UCSD-AML1 (cell line): ENCODE measurements at regions not wholly inside any gene's neighbourhood (a gene's known extent, or its start where the extent isn't known, plus 50 kb on each side); places are given as distances from the start of the nearest gene placed in this dataset.

ENCODE experiments used
- DNase-seq: peaks from one replicate; lab custom pipeline; 2025; ENCODE audit not compliant: unreplicated experiment; lab: John Stamatoyannopoulos, UW

DNA sequence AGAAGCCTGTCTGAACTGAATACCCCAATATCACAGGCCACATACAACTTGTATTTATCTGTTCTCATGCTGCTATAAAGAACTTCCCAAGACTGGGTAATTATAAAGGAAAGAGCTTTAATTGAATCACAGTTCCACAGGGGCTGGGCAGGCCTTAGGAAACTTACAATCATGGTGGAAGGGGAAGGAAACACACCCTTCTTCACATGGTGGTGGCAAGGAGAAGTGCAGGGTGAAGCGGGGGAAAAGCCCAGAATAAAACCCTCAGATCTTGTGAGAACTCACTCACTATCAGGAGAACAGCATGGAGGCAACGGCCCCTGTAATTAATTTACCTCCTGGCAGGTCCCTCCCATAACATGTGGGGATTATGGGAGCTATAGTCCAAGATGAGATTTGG, 50.3 kb upstream of the FNDC1 start:
- no peak for DNase-seq

DNA sequence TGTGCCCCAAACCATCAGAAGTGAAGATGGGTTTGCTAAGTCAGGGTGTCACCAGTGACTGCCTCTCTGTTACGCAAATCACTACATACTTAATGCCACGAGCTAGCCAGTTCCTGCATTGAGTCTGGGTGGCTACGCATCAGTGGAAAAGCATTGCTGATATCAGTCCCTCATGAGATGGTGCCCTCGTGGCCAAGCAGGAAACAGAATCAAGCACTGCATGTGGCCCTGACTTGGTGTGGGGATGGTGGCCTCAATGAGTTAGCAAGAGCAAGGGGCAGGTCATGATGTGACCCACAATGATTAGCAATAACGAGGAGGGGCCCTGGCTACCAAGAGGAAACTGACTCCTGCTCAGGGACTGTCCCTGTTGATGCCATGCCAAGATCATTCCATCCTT, 51.6 kb upstream of the FNDC1 start:
- DNase-seq = no peak

DNA sequence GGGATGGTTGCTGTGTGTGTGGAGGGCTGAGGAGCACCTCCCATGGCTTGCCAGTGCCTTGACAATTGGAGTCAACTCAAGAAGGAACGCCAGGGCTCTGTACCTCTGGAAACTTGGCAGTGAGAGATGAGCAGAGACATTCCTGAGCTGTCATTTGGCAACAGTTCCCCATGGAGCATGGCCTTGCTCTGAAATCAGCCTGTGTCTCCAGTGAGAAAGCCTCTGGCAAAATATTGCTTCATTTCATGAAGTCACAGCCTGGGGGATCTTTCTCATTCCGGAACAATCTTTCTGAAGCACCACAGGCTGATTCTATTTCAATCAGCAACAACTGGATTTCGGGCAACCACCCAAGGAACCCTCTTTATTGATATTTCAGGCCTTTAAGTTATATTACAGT, 52.2 kb upstream of the FNDC1 start:
- no peak for DNase-seq

DNA sequence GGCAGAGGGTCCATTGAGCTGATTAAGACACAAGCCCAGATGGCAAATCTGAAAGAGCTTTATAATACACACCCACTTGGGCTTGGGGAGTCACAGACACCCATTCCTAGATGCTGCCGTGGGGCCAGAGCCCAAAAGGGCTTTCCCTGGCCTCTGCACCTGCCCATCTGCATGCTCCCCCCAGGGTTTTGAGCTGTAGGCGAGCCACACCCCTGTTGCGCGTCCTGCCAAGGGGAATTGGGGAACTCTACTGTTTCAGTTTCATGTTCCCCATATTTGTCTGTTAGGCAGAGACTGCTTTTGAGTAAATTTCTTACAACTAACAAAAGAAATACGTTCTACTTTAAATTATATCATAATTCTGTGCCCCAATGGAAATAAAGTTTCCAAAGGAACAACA, 52.9 kb upstream of the FNDC1 start:
- no peak for DNase-seq

DNA sequence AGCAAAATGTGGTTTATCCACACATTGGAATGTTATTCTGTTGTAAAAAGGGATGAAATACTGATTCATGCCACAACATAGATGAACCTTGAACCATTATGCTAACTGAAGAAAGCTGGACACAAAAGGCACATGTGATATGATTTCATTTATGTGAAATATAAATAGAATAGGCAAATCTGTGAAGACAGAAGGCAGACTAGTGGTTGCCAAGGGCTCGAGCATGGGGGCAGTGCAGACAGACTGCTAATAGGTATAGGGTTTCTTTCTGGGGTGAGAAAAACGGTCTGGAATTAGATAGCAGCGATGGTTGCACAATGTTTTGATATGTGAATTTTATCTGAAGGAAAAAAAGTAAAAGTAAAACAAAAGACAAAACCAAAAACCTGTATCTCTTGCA, 54.6 kb upstream of the FNDC1 start:
- DNase-seq = no peak

DNA sequence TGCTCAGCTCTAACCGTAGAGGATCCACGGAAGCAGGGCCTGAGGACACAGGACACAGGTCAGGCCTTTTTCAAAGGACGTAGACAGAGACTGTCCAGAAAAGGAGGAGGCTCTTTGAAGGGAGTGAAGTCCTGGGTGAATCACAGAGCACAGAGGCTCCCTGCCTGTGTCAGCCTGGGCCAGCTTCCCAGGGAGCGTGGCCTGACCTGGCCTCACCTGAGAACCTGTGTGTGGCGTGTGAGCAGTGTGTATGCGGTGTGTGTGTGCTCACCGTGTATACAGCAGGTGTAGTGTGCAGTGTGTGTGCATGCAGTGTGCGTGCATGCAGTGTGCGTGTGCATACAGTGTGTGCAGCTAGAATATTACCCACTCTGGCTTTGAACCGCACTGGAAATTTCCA, 56.0 kb upstream of the FNDC1 start:
- no peak for DNase-seq

DNA sequence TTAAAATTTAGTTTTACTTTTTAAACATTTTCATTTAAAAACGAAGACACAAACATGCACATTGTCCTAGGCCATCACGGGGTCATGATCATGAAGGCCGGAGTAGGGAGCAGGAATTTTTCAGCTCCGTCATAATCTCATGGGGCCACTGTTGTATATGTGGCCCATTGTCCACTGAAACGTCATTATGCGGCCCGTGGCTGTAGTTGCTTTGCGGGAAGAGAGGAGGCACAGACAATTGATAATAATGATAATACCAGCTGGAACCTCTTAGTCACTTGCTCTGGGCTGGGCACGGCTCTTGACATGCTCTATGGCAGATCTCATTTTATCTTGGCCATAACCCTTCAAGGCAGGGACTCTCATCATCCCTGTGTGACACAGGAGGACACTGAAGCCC, 56.5 kb upstream of the FNDC1 start:
- no peak for DNase-seq

DNA sequence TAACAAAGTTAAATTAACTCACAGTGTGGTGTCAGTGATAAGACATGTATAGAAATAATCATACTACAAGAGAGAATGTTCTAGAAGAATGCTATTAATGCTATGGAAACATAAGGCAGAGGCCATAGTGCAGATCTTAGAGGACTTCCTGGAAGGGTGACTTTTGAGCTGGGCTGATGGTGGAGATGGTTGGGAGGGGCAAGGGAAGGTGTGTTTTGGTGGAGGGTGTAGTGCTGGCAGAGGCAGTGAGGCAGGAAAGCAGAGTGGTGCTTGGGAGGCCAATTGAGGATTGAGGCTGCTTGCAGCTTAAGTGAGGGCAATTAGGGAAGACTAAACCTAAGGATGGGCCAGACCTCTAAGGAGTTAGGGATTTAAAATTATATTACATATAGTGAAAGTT, 58.5 kb upstream of the FNDC1 start:
- no peak for DNase-seq

DNA sequence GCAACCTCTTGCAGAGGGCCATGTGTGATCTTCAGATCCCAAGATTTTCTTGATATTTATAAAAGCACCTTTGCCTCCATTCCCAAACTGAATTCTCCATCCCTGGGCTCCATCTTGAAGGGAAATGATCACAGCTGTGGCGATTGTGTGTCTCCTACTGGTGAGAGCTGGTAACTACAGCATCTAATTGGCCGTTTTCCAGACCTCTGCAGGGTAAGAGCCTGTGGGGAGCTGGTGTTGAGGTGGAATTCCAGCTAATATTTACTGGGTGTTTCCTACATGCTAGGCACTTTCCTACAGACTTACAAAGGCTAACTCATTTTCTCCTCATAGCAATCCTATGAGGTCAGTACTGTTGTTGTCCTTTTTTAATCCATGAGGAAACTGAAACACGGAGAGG, 59.2 kb upstream of the FNDC1 start:
- DNase-seq = peak; percentile 26

DNA sequence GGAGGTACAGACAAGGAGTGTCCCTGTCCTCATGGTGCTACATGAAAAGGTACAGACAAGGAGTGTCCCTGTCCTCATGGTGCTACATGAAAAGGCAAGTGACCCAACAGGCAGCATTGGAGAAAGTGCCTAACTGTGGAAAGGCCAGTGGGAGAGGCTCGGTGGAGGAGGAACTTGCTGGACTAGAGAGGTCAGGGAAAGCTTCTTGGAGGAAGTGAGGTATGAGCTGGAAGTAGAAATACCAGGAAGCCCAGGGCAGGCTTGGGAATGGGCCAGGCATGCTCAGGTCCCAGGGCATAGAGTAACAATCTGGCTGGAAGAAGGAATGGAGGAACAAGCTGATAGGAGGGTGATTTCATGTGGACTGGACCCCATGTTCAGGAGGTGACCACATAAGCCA, 59.8 kb upstream of the FNDC1 start:
- DNase-seq = no peak

DNA sequence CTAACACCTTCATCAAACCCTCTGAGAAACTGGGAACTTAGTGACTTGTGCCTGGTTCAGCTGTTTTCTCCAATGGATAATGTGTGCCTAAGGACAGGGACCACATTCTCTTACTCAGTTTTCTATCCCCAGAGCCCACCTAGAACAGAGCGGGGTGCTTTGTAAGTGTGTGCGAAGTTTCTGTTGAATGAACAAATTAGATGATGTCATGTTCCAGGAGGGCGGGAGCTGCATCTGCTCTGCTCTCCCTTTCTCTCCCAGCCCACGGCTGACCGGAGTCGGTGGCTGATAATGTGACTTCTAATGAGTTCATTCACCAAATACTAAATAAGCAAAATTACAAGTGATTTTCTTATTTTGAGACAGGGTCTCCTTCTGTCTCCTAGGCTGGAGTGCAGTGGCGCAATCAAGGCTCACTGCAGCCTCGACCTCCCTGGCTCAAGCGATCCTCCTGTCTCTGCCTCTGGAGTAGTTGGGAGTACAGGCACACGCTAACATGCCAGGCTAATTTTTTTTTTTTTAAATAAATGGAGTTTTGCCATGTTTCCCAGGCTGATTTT, 60.7 kb upstream of the FNDC1 start:
- DNase-seq = no peak

DNA sequence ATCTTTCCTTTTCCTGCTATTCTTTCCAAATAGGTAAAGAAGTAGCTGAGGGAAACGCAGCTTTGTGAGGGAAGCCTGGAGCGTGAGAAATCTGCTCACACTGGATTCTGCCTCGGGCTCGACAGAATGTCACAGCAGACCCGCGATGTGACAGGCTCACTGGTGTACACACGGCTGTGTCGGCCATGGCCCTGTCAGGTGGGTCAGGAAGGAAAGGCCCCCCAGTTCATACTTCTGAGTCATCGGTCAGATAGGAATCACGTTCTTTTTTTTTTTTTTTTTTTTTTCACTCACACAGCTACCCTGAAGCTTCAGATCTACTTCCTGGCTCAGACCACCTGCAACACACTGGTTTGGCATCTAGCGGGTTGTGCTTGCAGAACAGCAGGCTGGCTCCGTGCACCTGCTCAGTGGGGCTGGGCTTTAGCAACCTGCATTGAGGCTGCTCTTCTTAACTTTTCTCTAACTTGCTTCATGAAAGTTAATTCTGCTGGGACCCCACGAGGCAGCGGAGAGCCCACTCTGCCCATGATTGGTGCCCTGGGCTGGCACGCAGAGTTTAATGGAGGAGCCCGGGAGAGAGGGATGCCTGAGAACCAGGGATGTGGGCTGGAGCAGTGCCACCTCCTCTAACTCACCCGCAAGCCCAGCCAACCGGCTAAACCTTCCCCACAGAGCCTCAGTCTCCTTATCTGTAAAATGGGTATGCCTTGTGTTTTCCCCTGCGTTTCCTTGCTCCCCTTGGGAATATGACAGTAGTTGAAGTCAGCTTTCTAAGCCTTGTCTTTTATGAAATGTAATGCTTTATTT, 61.5 kb upstream of the FNDC1 start:
- no peak for DNase-seq

DNA sequence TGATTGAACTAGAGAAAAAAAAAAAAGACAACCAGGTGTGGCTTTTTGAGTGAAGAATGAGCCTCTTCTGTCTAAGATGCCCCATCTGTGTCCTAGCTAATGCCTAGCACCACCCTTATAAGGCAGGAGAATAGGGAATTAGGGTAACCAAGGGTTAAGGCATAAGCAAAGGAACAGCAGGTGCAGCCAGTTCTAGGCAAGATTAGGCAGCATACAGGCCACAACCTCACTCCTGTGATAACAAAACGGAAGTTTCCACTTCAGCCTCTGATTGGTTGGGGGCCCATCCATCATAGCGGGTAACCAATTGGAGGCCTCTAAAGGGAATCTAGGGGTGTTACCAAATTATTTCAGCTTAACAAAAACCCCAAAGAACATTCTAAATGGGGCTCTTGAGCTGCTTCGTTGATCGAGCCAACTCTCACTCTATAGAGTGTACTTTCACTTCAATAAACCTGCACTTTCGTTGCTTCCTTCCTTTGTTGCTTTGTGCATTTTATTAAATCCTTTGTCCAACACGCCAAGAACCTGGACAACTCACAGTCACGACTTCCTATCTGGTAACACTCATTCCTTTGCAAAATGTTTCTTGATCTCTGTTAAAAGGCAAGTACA, 61.9 kb upstream of the TAGAP start:
- peak; percentile 83 for DNase-seq

DNA sequence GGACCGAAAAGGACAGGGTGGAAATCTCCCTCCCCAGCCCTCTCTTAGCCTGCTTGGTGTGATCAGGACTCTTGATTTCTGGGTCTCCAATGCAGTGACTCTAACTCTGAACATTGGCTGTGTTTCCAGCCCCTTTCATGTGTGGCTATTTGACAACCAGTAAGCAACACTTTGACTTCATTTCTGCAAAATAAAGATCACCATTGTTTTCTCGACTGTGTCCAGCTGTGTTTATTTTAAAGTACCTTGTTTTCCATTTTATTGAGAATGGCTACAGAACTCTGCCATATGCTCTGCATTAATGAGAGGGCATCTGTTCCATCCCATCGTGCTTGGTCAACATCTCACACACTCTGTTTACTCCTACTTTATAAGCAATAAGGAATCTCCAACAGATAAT, 60.9 kb upstream of the TAGAP start:
- DNase-seq = no peak

DNA sequence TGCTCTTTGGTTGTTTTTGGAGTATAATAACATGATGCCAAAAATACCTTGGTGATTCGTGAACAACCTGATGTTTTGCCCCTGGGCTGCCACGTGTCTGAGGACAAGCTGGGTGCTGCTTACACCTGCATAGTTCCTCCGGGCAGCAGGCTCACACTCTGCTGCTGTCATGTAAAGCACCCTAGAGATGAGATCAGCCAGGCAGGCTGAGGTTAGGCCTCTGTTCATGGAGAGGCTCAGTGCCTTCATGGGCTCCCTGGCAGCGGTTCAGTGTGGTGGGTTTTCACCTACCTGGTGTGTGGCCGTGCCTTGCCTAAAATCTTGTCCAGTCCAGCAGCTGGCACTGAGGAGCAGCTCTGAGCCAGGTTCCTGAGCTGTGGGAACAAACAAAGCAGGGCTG, 60.1 kb upstream of the TAGAP start:
- no peak for DNase-seq

DNA sequence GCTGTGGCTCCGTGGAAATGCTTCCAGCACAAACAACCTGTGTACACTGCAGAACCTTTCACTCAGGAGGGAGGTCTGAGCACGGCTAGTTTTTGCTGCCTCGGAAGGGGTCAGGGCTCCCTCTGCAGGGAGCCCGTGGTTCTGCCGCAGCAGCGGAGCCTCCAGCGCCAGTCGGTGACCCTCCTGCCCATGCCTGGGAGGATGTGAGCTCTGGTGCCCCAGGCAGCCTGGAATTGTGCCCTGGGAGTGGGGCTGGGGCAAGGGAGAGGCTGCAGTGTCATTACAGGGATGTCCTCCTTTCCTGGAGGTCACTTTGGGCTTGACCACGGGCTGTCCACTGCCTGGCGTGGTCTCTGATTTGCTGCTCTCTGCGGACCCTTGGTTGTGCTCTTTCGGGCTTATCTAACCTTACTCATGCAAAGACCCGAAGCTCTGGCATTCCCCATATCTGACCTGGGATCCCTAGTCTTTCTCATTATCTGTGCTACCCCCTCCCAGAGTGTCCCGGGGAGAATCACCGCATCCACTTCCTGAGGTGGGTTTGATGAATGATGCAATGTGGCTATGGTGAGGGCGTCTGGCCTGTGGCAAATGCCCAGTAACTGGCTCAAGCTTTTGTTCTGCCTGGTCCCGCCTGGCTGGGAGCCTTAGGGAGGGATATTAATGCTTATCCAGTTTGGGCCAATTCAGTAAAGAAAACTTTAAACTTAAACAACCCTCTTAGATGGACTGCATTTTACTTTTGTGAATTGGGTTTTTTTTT, 59.6 kb upstream of the TAGAP start:
- DNase-seq = peak; percentile 85

DNA sequence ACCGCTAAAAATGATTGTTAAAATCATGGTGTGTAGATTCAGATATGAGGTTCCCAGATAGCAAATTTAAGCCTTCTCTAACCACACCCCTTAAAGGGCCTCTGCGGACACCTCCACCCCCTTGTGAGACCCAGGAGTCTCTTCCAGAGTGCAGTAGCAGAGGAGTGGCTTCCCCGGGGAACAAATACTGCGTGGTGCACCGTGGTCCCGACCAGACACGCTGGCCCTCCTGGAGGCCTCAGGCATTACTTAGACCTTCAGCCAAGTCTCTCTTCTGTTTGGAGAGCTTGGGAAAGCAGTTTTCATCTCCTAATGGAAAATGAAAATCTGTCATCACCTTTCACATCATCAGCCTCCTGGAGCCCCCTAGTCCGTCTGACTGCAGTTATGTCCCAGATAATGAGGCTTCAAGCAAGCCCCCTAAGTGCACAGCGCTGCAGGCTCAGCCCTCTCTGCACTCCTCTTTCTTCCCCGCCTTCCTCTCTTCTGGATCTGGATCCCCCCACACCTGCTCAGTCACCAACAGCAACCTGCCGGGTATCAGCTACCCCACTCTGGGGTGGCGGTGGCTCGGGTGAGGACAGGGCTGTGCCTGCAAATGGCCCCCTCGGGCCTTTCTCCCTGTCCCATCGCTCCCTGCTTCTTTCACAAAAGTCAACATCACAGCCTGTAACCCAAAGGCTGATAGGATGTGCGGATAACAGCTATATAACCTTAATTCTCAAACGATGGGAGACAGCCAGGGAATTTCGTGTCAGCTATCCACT, 58.8 kb upstream of the TAGAP start:
- DNase-seq = no peak

DNA sequence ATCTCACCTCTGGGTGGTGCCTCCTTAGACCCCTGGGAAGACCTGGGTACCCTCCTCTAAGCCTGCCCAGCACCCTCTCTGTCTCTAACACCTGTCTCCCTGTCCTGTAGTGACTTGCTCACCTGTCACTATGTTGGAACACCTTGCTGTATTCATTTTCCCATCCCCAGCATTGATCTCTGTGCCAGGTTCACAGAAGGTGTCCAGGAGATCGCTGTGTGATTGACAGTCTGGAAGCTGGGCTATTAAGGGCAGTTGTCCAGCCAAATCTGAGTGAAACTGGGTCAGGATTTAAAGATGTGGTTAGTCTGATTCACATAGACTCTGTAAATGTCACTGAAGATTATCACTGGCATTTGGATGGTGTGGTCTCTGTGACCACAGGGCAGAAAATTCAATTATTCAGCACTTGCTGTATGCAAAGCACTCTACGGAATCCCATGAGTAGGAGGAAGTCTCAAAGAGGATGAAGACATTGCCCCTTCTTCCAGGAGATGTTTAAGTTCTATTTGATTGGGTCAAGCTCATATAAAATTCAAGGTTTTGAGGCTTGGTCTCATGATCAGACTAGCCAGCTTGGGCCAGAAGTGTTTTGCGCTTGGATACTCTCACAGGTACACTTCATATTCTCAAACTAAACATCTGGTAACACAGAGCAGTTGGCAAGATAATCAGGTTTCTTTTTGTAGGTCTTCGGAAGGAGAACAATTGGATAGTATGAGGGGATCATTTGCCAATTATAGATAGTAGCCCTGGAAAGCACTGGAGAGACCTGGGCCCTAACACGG, 57.8 kb upstream of the TAGAP start:
- DNase-seq = no peak

DNA sequence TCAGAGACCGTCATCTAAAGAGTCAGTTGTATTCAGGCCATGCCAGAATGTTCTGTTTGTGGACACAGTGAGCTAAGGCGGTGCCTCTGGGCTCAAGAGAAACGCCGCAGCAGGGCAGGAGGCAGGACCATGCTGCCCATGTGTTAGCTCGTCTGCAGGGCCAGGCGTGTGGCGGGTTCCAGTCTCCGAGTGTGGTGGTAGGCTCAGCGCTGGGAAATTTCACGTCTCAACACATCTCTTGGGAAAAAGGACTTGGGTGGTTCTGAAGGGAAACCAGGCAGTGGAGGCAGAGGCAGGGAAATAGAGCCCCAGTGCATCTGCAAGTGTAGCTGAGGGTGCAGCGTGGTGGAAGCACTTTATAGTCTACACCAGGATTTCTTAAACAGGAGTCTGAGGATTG, 56.9 kb upstream of the TAGAP start:
- DNase-seq = no peak

DNA sequence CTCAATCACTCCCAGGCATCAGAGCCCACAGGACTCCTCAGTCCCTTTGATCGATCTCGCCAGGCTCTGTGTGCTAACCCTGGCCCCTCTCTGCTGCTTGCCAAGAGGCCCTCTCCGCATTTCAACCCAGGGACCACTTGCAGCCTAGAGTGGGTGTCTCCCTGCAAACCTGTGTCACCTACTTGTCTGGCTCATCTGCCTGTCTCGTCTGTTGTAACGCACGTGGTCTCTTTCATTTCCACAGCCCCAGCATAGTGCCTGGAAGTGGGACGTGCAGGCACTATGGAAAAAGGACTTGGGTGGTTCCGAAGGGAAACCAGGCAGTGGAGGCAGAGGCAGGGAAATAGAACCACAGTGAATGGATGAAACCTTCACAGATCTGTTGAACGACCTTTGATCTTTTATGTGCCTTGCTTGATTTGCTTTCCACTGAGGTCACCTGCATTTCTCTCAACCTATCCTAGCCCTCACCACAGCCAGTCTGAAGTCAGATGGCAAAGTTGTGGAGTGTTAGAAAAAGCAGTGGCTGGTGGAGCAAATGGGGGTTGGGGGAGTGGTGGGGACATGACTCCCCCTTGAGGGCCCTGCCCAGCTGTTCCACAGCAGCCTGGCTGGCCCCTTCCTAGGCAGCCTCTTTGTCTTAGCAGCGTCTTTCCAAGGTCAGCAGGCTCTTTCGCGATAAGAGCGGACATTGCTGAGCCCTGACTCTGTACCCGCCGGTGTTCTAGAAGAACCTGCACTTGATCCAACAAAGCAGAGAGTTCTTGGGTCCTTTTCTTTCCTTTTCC, 55.8 kb upstream of the TAGAP start:
- no peak for DNase-seq
